ENCODE measurements at regions not wholly inside any gene's neighbourhood (a gene's known extent, or its start where the extent isn't known, plus 50 kb on each side); places are given as distances from the start of the nearest gene placed in this dataset.
"Not testable (repeated sequence)": the region's sequence is repeated elsewhere in the genome, so short reads cannot be mapped to it uniquely, and the experiment has no call there.

- Histone ChIP-seq H3K4me3 (replicated peaks in 1 of 3; ENCODE audit: low read depth in 2 of 3, low read length in 3 of 3) (no peak overlapping the region), H3K4me2 (replicated peaks; ENCODE audit: extremely low read depth, low read length, poor library complexity, severe bottlenecking) (no peak overlapping the region), H3K9me3 (replicated peaks in 1 of 2; ENCODE audit: control insufficient read depth in 1 of 2, insufficient read depth in 1 of 2, low read length in 2 of 2) (no peaks in the 10 kb centered on the region), H3K27me3 (ENCODE audit: control insufficient read depth in 2 of 2, insufficient read depth in 2 of 2, low read length in 2 of 2) (no peaks in the 10 kb centered on the region), H3K27ac (ENCODE audit: low read depth in 1 of 2, low read length in 2 of 2) (no peak overlapping the region), H3K79me2 (ENCODE audit: insufficient read depth, low read length) (no peaks in the 10 kb centered on the region), H4K20me1 (ENCODE audit: insufficient read depth, low read length) (no peaks in the 10 kb centered on the region), H3K4me1 (ENCODE audit: control insufficient read depth in 1 of 2, insufficient read depth in 2 of 2, low read length in 2 of 2) (no peaks in the 10 kb centered on the region), H3K9ac (ENCODE audit: insufficient read depth, low read length, poor library complexity, severe bottlenecking) (no peak overlapping the region), H3K36me3 (replicated peaks in 1 of 2; ENCODE audit: control insufficient read depth in 1 of 2, insufficient read depth in 2 of 2, low read length in 2 of 2) (no peaks in the 10 kb centered on the region), H2AFZ (ENCODE audit: insufficient read depth, low read depth, low read length, poor library complexity, severe bottlenecking) (no peak overlapping the region)
- intact Hi-C loops (cut with micrococcal nuclease) = no loop called here
- Mint-ChIP-seq H3K9me3 (peaks cover 6 to 22% (median 13%) of the 10 kb centered on the region in 7 donors), H3K27ac (no peak overlapping the region), H3K4me1 (no peaks in the 10 kb centered on the region), H3K36me3 (peaks cover 0 to 1% of the 10 kb centered on the region in 2 donors), H3K27me3 (ENCODE audit: low read depth in 3 of 3) (peaks cover 0 to 3% (median 0%) of the 10 kb centered on the region in 3 donors), H3K4me3 (no peak overlapping the region)
- no peak for TF ChIP-seq CTCF (IDR thresholded peaks at IDR 0.05)
- DNase-seq = no peak
These were observed 257.8 kb upstream of the AMIGO2 start for GRCh38 chr12:47337581-47337980.

DNA sequence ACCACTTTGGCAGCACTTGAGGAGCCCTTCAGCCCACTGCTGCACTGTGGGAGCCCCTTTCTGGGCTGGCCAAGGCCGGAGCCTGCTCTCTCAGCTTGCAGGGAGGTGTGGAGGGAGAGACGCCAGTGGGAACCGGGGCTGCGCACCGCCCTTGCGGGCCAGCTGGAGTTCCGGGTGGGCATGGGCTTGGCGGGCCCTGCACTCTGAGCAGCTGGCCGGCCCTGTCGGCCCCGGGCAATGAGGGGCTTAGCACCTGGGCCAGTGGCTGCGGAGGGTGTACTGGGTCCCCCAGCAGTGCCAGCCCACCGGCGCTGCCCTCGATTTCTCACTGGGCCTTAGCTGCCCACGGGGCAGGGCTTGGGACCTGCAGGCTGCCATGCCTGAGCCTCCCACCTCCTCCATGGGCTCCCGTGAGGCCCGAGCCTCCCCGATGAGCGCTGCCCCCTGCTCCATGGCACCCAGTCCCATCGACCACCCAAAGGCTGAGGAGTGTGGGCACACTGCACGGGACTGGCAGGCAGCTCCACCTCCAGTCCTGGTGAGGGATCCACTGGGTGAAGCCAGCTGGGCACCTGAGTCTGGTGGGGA, 253.6 kb upstream of the AMIGO2 start:
- H3K4me2 ChIP-seq (replicated peaks; ENCODE audit: extremely low read depth, low read length, poor library complexity, severe bottlenecking); H3K36me3 Mint-ChIP-seq; H3K9ac ChIP-seq (ENCODE audit: insufficient read depth, low read length, poor library complexity, severe bottlenecking); H3K79me2 ChIP-seq (ENCODE audit: insufficient read depth, low read length); H4K20me1 ChIP-seq (ENCODE audit: insufficient read depth, low read length); H3K9me3 ChIP-seq (replicated peaks in 1 of 2; ENCODE audit: control insufficient read depth in 1 of 2, insufficient read depth in 1 of 2, low read length in 2 of 2); DNase-seq; H3K27me3 Mint-ChIP-seq (ENCODE audit: low read depth in 3 of 3); H3K36me3 ChIP-seq (replicated peaks in 1 of 2; ENCODE audit: control insufficient read depth in 1 of 2, insufficient read depth in 2 of 2, low read length in 2 of 2); H3K4me1 ChIP-seq (ENCODE audit: control insufficient read depth in 1 of 2, insufficient read depth in 2 of 2, low read length in 2 of 2); H2AFZ ChIP-seq (ENCODE audit: insufficient read depth, low read depth, low read length, poor library complexity, severe bottlenecking); H3K27ac ChIP-seq (ENCODE audit: low read depth in 1 of 2, low read length in 2 of 2); H3K4me3 ChIP-seq (replicated peaks in 1 of 3; ENCODE audit: low read depth in 2 of 3, low read length in 3 of 3); H3K27ac Mint-ChIP-seq; intact Hi-C loops (cut with micrococcal nuclease); H3K27me3 ChIP-seq (ENCODE audit: control insufficient read depth in 2 of 2, insufficient read depth in 2 of 2, low read length in 2 of 2); H3K4me1 Mint-ChIP-seq: not testable (repeated sequence)
- peak overlapping the region in 1 of 2 donors; percentile 41 for H3K4me3 Mint-ChIP-seq
- 98% methylated on average over 21 of the region's 22 CpGs for WGBS (ENCODE audit: insufficient coverage)
- peaks cover 6 to 16% (median 11%) of the 10 kb centered on the region in 7 donors for H3K9me3 Mint-ChIP-seq

Data from CD14-positive monocyte (primary cell).